HFF-Myc (cell line): ENCODE measurements at regions not wholly inside any gene's neighbourhood (a gene's known extent, or its start where the extent isn't known, plus 50 kb on each side); places are given as distances from the start of the nearest gene placed in this dataset.

ENCODE experiments used
- DNase-seq: peaks from one replicate; pipeline ENCODE4 v3.0.0-alpha.2; 2011; ENCODE audit warnings: low read depth; ENCODE audit errors: extremely low read depth
- H3K4me3 ChIP-seq: replicated peaks from 2 replicates; pipeline ENCODE4 v1.5.1; 2011; ENCODE audit warnings: low read depth, mild to moderate bottlenecking, control low read depth, low read length
- TF ChIP-seq, protein P1 (sequence below): IDR thresholded peaks from 2 replicates; pipeline ENCODE4 v1.5.1; 2012; ENCODE audit warnings: mild to moderate bottlenecking, low read depth, low read length, control low read depth; ENCODE audit errors: missing control alignments

DNA sequence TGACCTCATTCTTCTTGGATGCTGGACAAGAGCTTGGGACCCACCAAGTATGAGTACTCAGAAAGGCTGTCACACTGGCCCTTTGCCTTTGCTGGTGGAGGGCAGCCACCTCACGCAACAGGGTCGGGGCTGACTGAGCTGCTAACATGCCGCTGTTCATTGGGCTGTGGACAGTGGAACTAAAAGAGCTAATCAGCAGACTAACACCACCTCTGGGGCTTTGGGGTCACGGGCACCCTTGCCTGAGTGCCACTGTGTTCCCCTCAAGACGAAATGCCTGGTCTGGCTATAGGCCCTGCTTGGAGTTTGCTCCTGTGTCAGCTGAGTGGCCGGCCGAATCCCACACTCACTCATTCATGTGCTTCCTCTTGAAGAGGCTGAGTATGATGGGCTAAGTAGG, 559.6 kb downstream of the SPRY1 start:
- DNase-seq = no peak
- H3K4me3 ChIP-seq = no peak overlapping the region
- TF ChIP-seq, protein P1, sequence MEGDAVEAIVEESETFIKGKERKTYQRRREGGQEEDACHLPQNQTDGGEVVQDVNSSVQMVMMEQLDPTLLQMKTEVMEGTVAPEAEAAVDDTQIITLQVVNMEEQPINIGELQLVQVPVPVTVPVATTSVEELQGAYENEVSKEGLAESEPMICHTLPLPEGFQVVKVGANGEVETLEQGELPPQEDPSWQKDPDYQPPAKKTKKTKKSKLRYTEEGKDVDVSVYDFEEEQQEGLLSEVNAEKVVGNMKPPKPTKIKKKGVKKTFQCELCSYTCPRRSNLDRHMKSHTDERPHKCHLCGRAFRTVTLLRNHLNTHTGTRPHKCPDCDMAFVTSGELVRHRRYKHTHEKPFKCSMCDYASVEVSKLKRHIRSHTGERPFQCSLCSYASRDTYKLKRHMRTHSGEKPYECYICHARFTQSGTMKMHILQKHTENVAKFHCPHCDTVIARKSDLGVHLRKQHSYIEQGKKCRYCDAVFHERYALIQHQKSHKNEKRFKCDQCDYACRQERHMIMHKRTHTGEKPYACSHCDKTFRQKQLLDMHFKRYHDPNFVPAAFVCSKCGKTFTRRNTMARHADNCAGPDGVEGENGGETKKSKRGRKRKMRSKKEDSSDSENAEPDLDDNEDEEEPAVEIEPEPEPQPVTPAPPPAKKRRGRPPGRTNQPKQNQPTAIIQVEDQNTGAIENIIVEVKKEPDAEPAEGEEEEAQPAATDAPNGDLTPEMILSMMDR = no peak

DNA sequence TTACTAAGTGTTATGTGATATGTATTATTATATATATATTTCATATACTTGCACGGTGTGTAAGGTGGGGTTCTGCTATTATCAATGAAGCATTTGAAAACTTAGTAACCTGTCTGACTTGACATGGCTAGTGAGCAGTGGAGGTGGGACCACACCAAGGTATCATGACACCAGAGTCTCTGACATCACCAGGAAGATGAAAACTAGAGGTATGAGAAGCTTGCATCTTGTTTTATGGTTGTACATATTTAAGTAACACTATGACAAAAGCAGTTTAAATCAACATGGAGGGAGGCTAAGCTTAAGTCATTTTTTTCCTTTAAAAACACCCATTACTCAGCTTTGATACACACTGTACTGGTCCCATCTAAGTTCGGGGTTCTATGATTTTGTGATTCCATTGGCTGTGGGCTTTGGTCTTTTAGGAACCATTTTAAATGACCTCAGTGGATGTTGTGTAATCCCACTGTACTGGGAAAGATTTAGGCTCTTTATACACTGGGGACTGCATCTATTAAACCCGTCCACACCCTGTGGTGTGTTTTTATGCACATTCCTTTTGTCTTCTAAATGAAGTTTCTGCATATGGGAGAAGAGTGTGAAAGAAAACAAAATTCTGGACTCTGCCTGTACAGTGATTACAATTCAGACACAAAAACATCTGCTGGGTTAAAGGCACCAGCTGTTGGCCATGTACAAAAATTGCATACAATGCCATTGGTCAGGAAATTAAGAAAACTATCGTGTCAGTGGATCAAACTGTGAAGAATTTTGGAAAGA, 570.6 kb downstream of the SPRY1 start:
- DNase-seq = no peak
- TF ChIP-seq, protein P1 = no peak
- no peak overlapping the region for H3K4me3 ChIP-seq

DNA sequence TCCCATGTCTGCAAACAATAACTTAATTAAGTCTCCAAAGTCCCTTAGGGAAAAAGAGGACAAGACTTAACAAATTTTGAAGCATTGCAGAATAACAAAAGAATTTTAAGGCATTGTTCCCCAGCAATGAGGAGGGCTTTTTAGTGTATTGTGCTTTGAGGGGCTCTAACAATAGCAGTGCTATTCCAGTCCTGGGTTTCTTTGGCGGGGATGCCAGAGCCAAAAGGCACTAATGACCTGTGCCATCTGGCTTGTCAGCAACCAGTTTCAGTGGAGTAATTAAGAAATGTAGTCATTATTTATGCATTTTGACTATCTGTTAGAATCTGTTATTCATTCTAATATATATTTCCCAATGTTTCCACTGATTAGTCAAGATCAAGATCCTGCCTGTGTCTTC, 575.4 kb downstream of the SPRY1 start:
- TF ChIP-seq, protein P1 = no peak
- DNase-seq = no peak
- no peak overlapping the region for H3K4me3 ChIP-seq

DNA sequence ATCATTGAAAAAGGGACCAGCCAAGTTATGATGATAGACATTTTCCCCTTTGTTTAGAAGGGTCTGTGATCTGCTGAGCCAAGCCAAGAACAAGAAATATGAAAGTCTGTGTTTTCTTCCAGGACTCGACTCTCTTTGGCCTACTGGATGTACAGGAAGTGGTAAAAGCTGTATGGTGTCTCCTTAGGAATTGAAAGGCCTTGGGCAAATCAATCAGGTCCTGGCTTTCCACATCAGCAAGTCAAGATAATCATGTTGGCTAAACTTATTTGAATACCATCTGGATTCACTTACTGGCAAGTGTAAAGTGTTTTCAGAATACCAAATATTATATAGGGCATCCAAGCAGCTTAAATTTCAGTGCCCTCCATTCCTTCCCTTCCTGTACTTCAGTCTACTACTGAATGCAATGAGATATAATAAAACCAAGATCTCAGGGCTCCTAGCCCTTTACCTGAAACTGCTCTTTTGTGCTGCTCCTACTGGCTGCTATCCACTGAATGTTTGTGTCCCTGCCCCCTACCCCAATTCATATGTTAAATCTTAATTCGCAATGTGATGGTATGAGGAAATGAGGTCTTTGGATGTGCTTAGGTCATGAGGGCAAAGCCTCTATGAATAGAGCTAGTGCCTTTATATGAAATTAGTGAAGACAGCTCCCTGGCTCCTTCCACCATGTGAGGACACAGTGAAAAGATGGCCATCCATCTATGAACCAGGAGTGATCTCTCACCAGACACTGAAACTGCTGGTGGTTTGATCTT, 578.0 kb downstream of the SPRY1 start:
- H3K4me3 ChIP-seq = no peak overlapping the region
- no peak for DNase-seq
- TF ChIP-seq, protein P1 = no peak

DNA sequence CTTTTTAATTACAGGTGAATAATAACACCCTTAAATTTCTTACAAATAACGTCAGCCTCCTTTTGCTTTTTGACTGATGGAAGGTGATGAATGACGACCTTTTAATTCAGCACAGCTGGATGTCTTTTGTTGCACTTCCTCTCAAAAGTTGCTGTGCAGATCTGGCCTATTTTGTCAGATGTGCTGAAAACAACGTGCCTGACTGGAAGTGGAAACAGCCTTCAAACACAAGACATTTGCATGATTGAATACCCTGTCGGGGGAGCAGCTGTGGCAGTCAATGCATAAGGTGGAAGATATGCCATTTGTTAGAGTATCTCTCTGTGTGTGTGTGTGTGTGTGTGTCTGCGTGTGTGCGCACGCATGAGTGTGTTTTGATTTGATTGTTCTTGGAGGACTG, 579.7 kb downstream of the SPRY1 start:
- TF ChIP-seq, protein P1 = no peak
- no peak for DNase-seq
- no peak overlapping the region for H3K4me3 ChIP-seq

DNA sequence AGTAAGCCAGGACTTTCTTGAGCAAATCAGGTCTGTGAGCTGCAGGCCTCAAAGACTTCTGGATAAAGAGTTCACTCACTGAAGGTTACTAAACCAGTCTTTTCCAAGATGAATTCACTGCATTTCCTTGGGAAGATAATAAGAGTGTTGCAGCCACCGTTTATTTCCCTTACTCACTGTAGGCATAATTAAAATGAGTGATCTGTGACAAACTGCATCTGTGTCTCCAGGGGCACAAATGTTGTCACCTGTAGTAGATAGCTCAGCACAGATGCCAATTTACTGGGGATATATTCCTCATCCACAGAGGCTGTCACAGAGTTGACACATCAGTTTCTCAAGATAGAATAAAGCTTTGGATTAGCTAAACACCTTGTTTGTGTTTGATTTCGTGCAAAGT, 580.2 kb downstream of the SPRY1 start:
- TF ChIP-seq, protein P1 = no peak
- no peak for DNase-seq
- H3K4me3 ChIP-seq = no peak overlapping the region
